Fibroblast of lung (primary cell): ENCODE measurements at regions not wholly inside any gene's neighbourhood (a gene's known extent, or its start where the extent isn't known, plus 50 kb on each side); places are given as distances from the start of the nearest gene placed in this dataset.

Source experiments
- DNase-seq, 2 donors: peaks; one replicate each; pipeline versions ENCODE4 v3.0.0 to v3.0.0-alpha.2; 2010; ENCODE audit warnings: low read depth in 2 of 2
- H2AFZ ChIP-seq: 2 replicates; pipeline ENCODE4 v1.5.1; 2012; ENCODE audit warnings: low read length, control low read depth, inconsistent platforms
- H3K27ac ChIP-seq: 2 replicates; pipeline ENCODE4 v1.5.1; 2011; ENCODE audit warnings: low read length, control low read depth; ENCODE audit not compliant: insufficient read depth
- H3K27me3 ChIP-seq: 2 replicates; pipeline ENCODE4 v1.5.1; 2011; ENCODE audit warnings: mild to moderate bottlenecking, low read length; ENCODE audit not compliant: control insufficient read depth, insufficient read depth
- H3K36me3 ChIP-seq: 2 replicates; pipeline ENCODE4 v1.5.1; 2011; ENCODE audit warnings: low read length; ENCODE audit not compliant: control insufficient read depth, insufficient read depth
- H3K4me1 ChIP-seq: 2 replicates; pipeline ENCODE4 v1.5.1; 2011; ENCODE audit warnings: low read length; ENCODE audit not compliant: control insufficient read depth, insufficient read depth; ENCODE audit errors: extremely low read depth
- H3K4me2 ChIP-seq: 2 replicates; pipeline ENCODE4 v1.5.1; 2011; ENCODE audit warnings: low read length, control low read depth; ENCODE audit not compliant: insufficient read depth; ENCODE audit errors: extremely low read depth
- H3K4me3 ChIP-seq, 4 experiments: fragments of 200-600 bp in 1 of 4; sonication (generic) in 1 of 4; replicated peaks in 1 of 4; 2 replicates each; pipeline ENCODE4 v1.5.1; 2011 to 2016; ENCODE audit warnings: low read length in 4 of 4, low read depth in 3 of 4, mild to moderate bottlenecking in 3 of 4, control low read depth in 2 of 4, inconsistent platforms in 1 of 4, mixed read lengths in 1 of 4; ENCODE audit not compliant: insufficient read depth in 1 of 4; ENCODE audit errors: control extremely low read depth in 1 of 4
- H3K79me2 ChIP-seq: 2 replicates; pipeline ENCODE4 v1.5.1; 2012; ENCODE audit warnings: mild to moderate bottlenecking, low read length, inconsistent platforms; ENCODE audit not compliant: control insufficient read depth, insufficient read depth
- H3K9ac ChIP-seq: 2 replicates; pipeline ENCODE4 v1.5.1; 2011; ENCODE audit warnings: mild to moderate bottlenecking, low read length, control low read depth; ENCODE audit not compliant: insufficient read depth
- H3K9me3 ChIP-seq: 2 replicates; pipeline ENCODE4 v1.5.1; 2012; ENCODE audit warnings: low read depth, low read length; ENCODE audit not compliant: control insufficient read depth, insufficient read depth
- H4K20me1 ChIP-seq: 2 replicates; pipeline ENCODE4 v1.5.1; 2011; ENCODE audit warnings: low read length; ENCODE audit not compliant: control insufficient read depth, insufficient read depth; ENCODE audit errors: extremely low read depth
- EZH2 ChIP-seq: IDR thresholded peaks from 2 replicates; pipeline ENCODE4 v1.5.1; 2012; ENCODE audit warnings: low read length, control low read depth, mild to moderate bottlenecking; ENCODE audit errors: missing control alignments
- TF ChIP-seq, protein P1 (sequence below), 2 donors: IDR thresholded peaks in 1 of 2; conservative IDR thresholded peaks in 1 of 2; 1 replicate in 1 of 2; 2 replicates in 1 of 2; pipeline ENCODE4 v1.5.1; 2011 to 2012; ENCODE audit warnings: low read length in 2 of 2, control low read depth in 1 of 2, inconsistent platforms in 1 of 2, low read depth in 1 of 2, mild to moderate bottlenecking in 1 of 2

DNA sequence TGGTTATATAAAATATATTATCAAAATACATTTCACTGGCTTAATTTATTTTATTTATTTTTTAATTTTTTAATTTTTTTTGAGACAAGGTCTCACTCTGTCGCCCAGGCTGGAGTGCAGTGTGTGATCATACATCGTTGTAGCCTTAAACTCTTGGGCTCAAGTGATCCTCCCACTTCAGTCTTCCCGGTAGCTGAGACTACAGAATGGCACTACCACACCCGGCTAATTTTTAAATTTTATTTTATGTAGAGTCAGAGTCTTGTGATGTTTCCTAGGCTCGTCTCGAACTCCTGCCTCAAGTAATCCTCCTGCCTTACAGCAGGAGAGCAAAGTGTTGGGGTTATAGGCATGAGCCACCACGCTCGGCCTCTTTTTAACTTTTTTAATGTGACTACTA, 143.8 kb downstream of the CEP135 start:
- no peak overlapping the region for H3K4me2 ChIP-seq
- H3K27me3 ChIP-seq: no peaks in the 10 kb centered on the region
- H3K79me2 ChIP-seq: no peaks in the 10 kb centered on the region
- H4K20me1 ChIP-seq: no peaks in the 10 kb centered on the region
- H3K36me3 ChIP-seq: no peaks in the 10 kb centered on the region
- no peak for TF ChIP-seq EZH2
- TF ChIP-seq, protein P1, sequence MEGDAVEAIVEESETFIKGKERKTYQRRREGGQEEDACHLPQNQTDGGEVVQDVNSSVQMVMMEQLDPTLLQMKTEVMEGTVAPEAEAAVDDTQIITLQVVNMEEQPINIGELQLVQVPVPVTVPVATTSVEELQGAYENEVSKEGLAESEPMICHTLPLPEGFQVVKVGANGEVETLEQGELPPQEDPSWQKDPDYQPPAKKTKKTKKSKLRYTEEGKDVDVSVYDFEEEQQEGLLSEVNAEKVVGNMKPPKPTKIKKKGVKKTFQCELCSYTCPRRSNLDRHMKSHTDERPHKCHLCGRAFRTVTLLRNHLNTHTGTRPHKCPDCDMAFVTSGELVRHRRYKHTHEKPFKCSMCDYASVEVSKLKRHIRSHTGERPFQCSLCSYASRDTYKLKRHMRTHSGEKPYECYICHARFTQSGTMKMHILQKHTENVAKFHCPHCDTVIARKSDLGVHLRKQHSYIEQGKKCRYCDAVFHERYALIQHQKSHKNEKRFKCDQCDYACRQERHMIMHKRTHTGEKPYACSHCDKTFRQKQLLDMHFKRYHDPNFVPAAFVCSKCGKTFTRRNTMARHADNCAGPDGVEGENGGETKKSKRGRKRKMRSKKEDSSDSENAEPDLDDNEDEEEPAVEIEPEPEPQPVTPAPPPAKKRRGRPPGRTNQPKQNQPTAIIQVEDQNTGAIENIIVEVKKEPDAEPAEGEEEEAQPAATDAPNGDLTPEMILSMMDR (conservative IDR thresholded peaks at IDR 0.05 in 1 of 2, IDR thresholded peaks at IDR 0.05 in 1 of 2; ENCODE audit: low read depth in 1 of 2, low read length in 2 of 2): no peak
- DNase-seq: no peak
- H3K4me1 ChIP-seq: no peaks in the 10 kb centered on the region
- no peak overlapping the region for H3K9ac ChIP-seq
- H3K4me3 ChIP-seq: no peak overlapping the region
- no peak overlapping the region for H2AFZ ChIP-seq
- H3K9me3 ChIP-seq: no peaks in the 10 kb centered on the region
- H3K27ac ChIP-seq: no peak overlapping the region

DNA sequence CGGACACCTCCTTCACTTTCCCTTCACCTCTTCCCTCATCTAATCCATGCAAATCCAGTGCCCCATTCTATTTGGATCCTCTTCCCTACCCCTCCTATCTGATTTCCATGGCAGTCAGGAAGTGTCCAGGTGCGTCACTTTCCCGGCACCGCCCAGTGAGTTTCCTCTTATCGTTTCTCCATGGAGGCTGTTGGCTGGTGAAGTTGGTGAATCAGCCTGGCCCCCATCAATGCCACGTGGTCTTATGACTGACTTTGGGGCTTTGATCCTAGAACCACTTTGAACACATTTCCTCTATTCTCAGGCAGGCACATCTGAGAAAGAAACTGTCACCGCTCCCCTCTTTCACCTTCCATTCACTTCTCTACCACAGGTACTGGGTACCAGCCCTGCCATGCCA, 137.8 kb downstream of the CEP135 start:
- no peak overlapping the region for H3K4me2 ChIP-seq
- no peak overlapping the region for H3K27ac ChIP-seq
- TF ChIP-seq, protein P1 (conservative IDR thresholded peaks at IDR 0.05 in 1 of 2, IDR thresholded peaks at IDR 0.05 in 1 of 2; ENCODE audit: low read depth in 1 of 2, low read length in 2 of 2): no peak
- TF ChIP-seq EZH2: no peak

DNA sequence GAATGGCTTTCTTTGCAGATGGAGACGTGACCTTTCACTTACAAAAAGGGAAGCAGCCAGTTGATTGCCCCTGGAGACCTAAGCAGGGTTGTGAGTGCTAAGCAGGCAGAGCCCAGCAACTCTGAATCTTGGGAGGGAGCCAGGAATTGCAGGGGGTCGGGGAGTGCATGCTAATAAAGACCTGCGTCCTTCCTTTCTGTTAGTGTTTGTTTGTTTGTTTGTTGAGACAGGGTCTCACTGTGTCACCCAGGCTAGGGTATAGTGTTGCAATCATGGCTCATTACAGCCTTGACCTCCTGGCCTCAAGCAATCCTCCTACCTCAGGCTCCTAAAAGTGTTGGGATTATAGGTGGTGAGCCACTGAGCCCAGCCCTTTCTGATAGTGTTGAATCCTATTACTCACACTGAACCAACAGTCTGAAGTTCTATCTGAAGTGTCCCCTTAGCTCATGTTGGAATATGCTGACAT, 137.4 kb downstream of the CEP135 start:
- Histone ChIP-seq H3K27me3 (no peaks in the 10 kb centered on the region), H2AFZ (no peak overlapping the region), H3K36me3 (no peaks in the 10 kb centered on the region), H3K4me1 (no peaks in the 10 kb centered on the region), H3K4me3 (no peak overlapping the region), H3K9me3 (no peaks in the 10 kb centered on the region), H3K79me2 (no peaks in the 10 kb centered on the region), H3K9ac (no peak overlapping the region), H4K20me1 (no peaks in the 10 kb centered on the region), H3K4me2 (no peak overlapping the region), H3K27ac (no peak overlapping the region)
- DNase-seq: no peak
- TF ChIP-seq, protein P1 (conservative IDR thresholded peaks at IDR 0.05 in 1 of 2, IDR thresholded peaks at IDR 0.05 in 1 of 2; ENCODE audit: low read depth in 1 of 2, low read length in 2 of 2): no peak
- no peak for TF ChIP-seq EZH2

More for the DNA sequence above, 137.8 kb downstream of the CEP135 start:
- H3K9ac ChIP-seq: no peak overlapping the region
- H3K27me3 ChIP-seq: no peaks in the 10 kb centered on the region
- no peaks in the 10 kb centered on the region for H3K79me2 ChIP-seq
- no peak overlapping the region for H2AFZ ChIP-seq
- no peaks in the 10 kb centered on the region for H4K20me1 ChIP-seq
- H3K4me1 ChIP-seq: no peaks in the 10 kb centered on the region
- no peak overlapping the region for H3K4me3 ChIP-seq
- no peaks in the 10 kb centered on the region for H3K9me3 ChIP-seq
- no peak for DNase-seq
- no peaks in the 10 kb centered on the region for H3K36me3 ChIP-seq
